IMR-90 (cell line): ENCODE measurements at regions not wholly inside any gene's neighbourhood (a gene's known extent, or its start where the extent isn't known, plus 50 kb on each side); places are given as distances from the start of the nearest gene placed in this dataset.

Experiments used
- ATAC-seq: fragments of 200-7000 bp; cut with Tn5 transposase; 2 replicates; pipeline ENCODE4 v1.9.1; 2020; ENCODE audit warnings: low read depth, mild to moderate bottlenecking, moderate library complexity
- BruUV-seq: library from RNA; stranded (reverse); fragments of 400-500 nt; replicated peaks from 2 replicates; lab custom pipeline; 2021; lab: Mats Ljungman, UMichigan
- CTCF ChIA-PET: fragments of 300-600 bp; formaldehyde crosslinking; extraction: SDS; loops from one replicate; lab custom pipeline; 2021; ENCODE audit warnings: antibody characterized with exemption; lab: Yijun Ruan, JAX
- POLR2A ChIA-PET: fragments of 300-600 bp; sonication (Branson Sonifier 250); formaldehyde crosslinking; loops from one replicate; lab custom pipeline; 2022; ENCODE audit warnings: antibody characterized with exemption; ENCODE audit not compliant: unreplicated experiment; lab: Charles Lee
- DNase-seq: peaks from one replicate; pipeline ENCODE4 v3.0.0; 2013
- H2AFZ ChIP-seq: replicated peaks from 2 replicates; pipeline ENCODE3; 2013; ENCODE audit warnings: low read length, mild to moderate bottlenecking; ENCODE audit not compliant: poor library complexity
- H2AK5ac ChIP-seq: 2 replicates; pipeline ENCODE4 v1.6.1; 2013; ENCODE audit warnings: low read depth, low read length, inconsistent platforms
- H2AK9ac ChIP-seq: replicated peaks from 2 replicates; pipeline ENCODE3; 2013; ENCODE audit warnings: mild to moderate bottlenecking, low read depth, low read length, moderate library complexity; ENCODE audit not compliant: poor library complexity
- H2BK120ac ChIP-seq: 2 replicates; pipeline ENCODE4 v1.6.1; 2013; ENCODE audit warnings: low read depth, low read length, inconsistent platforms
- H2BK15ac ChIP-seq: 3 replicates; pipeline ENCODE4 v1.6.1; 2013; ENCODE audit warnings: low read depth, low read length, inconsistent platforms
- H2BK20ac ChIP-seq: 2 replicates; pipeline ENCODE4 v1.6.1; 2013; ENCODE audit warnings: low read depth, mild to moderate bottlenecking, inconsistent platforms, low read length, moderate library complexity
- H2BK5ac ChIP-seq: 2 replicates; pipeline ENCODE4 v1.6.1; 2013; ENCODE audit warnings: mild to moderate bottlenecking, low read depth, low read length, inconsistent platforms; ENCODE audit not compliant: poor library complexity, severe bottlenecking
- H3K14ac ChIP-seq: replicated peaks from 2 replicates; pipeline ENCODE4 v1.6.1; 2013; ENCODE audit warnings: low read depth, low read length, inconsistent platforms
- H3K18ac ChIP-seq: 2 replicates; pipeline ENCODE4 v1.6.1; 2013; ENCODE audit warnings: low read depth, low read length, control low read depth
- H3K23ac ChIP-seq: 2 replicates; pipeline ENCODE4 v1.6.1; 2013; ENCODE audit warnings: low read depth, low read length, inconsistent platforms
- H3K27ac ChIP-seq: 2 replicates; pipeline ENCODE4 v1.5.1; 2013; ENCODE audit warnings: mild to moderate bottlenecking, control low read depth, low read length; ENCODE audit not compliant: insufficient read depth
- H3K27me3 ChIP-seq: 2 replicates; pipeline ENCODE4 v1.6.1; 2013; ENCODE audit warnings: low read length; ENCODE audit not compliant: control insufficient read depth, insufficient read depth
- H3K36me3 ChIP-seq: 2 replicates; pipeline ENCODE4 v1.6.1; 2013; ENCODE audit warnings: low read length, mixed read lengths; ENCODE audit not compliant: control insufficient read depth, insufficient read depth
- H3K4ac ChIP-seq: 2 replicates; pipeline ENCODE4 v1.6.1; 2013; ENCODE audit warnings: low read depth, low read length, inconsistent platforms
- H3K4me1 ChIP-seq: 2 replicates; pipeline ENCODE4 v1.6.1; 2013; ENCODE audit warnings: low read length, mixed read lengths; ENCODE audit not compliant: control insufficient read depth, insufficient read depth
- H3K4me2 ChIP-seq: 2 replicates; pipeline ENCODE4 v1.6.1; 2013; ENCODE audit warnings: low read depth, mild to moderate bottlenecking, control low read depth, low read length, moderate library complexity
- H3K4me3 ChIP-seq: 2 replicates; pipeline ENCODE4 v1.5.1; 2013; ENCODE audit warnings: low read depth, mild to moderate bottlenecking, control low read depth, low read length, moderate library complexity; ENCODE audit not compliant: insufficient read depth
- H3K56ac ChIP-seq: 2 replicates; pipeline ENCODE4 v1.6.1; 2013; ENCODE audit warnings: low read length, inconsistent platforms; ENCODE audit not compliant: insufficient read depth; ENCODE audit errors: extremely low read depth
- H3K79me1 ChIP-seq, 2 experiments: 2 replicates each; pipeline ENCODE4 v1.6.1; 2013; ENCODE audit warnings: low read length in 2 of 2, inconsistent platforms in 1 of 2, low read depth in 1 of 2
- H3K9ac ChIP-seq: 2 replicates; pipeline ENCODE4 v1.6.1; 2013; ENCODE audit warnings: low read depth, low read length, control low read depth
- H3K9me1 ChIP-seq: 2 replicates; pipeline ENCODE4 v1.6.1; 2013; ENCODE audit warnings: low read length, inconsistent platforms; ENCODE audit not compliant: insufficient read depth
- H3K9me3 ChIP-seq: 2 replicates; pipeline ENCODE4 v1.6.1; 2013; ENCODE audit warnings: low read length; ENCODE audit not compliant: control insufficient read depth, insufficient read depth
- H4K20me1 ChIP-seq: 2 replicates; pipeline ENCODE4 v1.6.1; 2013; ENCODE audit warnings: low read length, inconsistent platforms; ENCODE audit not compliant: insufficient read depth
- H4K5ac ChIP-seq: 2 replicates; pipeline ENCODE4 v1.6.1; 2013; ENCODE audit warnings: mild to moderate bottlenecking, low read depth, low read length, control low read depth
- H4K8ac ChIP-seq, 2 experiments: 2 replicates each; pipeline ENCODE4 v1.6.1; 2013; ENCODE audit warnings: low read depth in 2 of 2, low read length in 2 of 2, control low read depth in 1 of 2, inconsistent platforms in 1 of 2
- H4K91ac ChIP-seq: 2 replicates; pipeline ENCODE4 v1.6.1; 2013; ENCODE audit warnings: low read depth, low read length, inconsistent platforms; ENCODE audit not compliant: insufficient read depth
- CHD1 ChIP-seq: IDR thresholded peaks from 2 replicates; pipeline ENCODE4 v1.6.1; 2012; ENCODE audit warnings: low read depth, low read length, improper control_type of control experiment
- FOS ChIP-seq: fragments of 150-350 bp; IDR thresholded peaks from 2 replicates; pipeline ENCODE4 v1.6.1; 2016; ENCODE audit warnings: low read depth, low read length
- MXI1 ChIP-seq: IDR thresholded peaks from 2 replicates; pipeline ENCODE4 v1.6.1; 2012; ENCODE audit warnings: low read depth, mild to moderate bottlenecking, low read length, moderate library complexity, borderline replicate concordance
- NFE2L2 ChIP-seq: fragments of 150-350 bp; IDR thresholded peaks from 2 replicates; pipeline ENCODE4 v1.6.1; 2016; ENCODE audit warnings: low read depth, mild to moderate bottlenecking, low read length
- POLR2A ChIP-seq: IDR thresholded peaks from 2 replicates; pipeline ENCODE4 v1.6.1; 2012; ENCODE audit warnings: mild to moderate bottlenecking, low read depth, low read length
- RAD21 ChIP-seq: IDR thresholded peaks from 2 replicates; pipeline ENCODE4 v1.6.1; 2012; ENCODE audit warnings: low read length, improper control_type of control experiment
- RCOR1 ChIP-seq: IDR thresholded peaks from 2 replicates; pipeline ENCODE4 v1.6.1; 2012; ENCODE audit warnings: mild to moderate bottlenecking, low read length, improper control_type of control experiment; ENCODE audit not compliant: insufficient replicate concordance
- RFX5 ChIP-seq: IDR thresholded peaks from 2 replicates; pipeline ENCODE4 v1.8.0; 2012; ENCODE audit warnings: low read depth, mild to moderate bottlenecking, low read length, moderate library complexity
- SMC3 ChIP-seq: fragments of 150-350 bp; IDR thresholded peaks from 2 replicates; pipeline ENCODE4 v1.6.1; 2016; ENCODE audit warnings: low read depth, mild to moderate bottlenecking, antibody characterized with exemption, low read length, moderate library complexity
- dilution Hi-C: fragments of 300-500 bp; cut with HindIII; formaldehyde crosslinking; loops from one replicate; pipeline ENCODE4 v1.14.3; 2018; ENCODE audit warnings: low sequenced_read_pairs; ENCODE audit not compliant: unreplicated experiment
- in situ Hi-C: fragments of 300-500 bp; cut with MboI; formaldehyde crosslinking; loops from 3 replicates; pipeline ENCODE4 v1.14.3; 2019; ENCODE audit warnings: low sequenced_read_pairs, inconsistent platforms, mixed read lengths
- intact Hi-C: fragments of 100-400 bp; cut with micrococcal nuclease; formaldehyde crosslinking; loops from 2 replicates; pipeline ENCODE4 v1.10.0; 2022
- TF ChIP-seq, protein P1 (sequence below): fragments of 150-350 bp; IDR thresholded peaks from 2 replicates; pipeline ENCODE4 v1.6.1; 2016; ENCODE audit warnings: low read depth, mild to moderate bottlenecking, low read length, moderate library complexity, borderline replicate concordance
- TF ChIP-seq, protein P2 (sequence below): fragments of 150-350 bp; IDR thresholded peaks from 2 replicates; pipeline ENCODE4 v1.6.1; 2017; ENCODE audit warnings: mild to moderate bottlenecking, antibody characterized with exemption, low read length, low read depth

DNA sequence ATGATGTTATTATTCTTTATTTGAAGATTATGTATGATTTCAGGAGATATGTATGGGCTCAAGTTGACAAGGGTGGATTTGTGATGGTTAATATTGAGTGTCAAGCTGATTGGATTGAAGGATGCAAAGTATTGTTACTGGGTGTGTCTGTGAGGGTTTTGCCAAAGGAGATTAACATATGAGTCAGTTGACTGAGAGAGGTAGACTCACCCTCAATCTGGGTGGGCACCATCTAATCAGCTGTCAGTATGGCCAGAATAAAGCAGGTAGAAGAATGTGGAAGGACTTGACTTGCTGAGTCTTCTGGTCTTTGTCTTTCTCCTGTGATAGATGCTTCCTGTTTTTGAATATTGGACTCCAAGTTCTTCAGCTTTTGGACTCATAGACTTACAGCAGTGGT is 973.7 kb downstream of the MCTP2 start:
- in situ Hi-C loops: no loop called here
- Histone ChIP-seq H2AFZ (no peak overlapping the region), H4K8ac (no peak overlapping the region), H4K20me1 (no peaks in the 10 kb centered on the region), H3K4me2 (no peak overlapping the region), H3K27me3 (no peaks in the 10 kb centered on the region), H4K5ac (no peak overlapping the region), H3K4ac (no peak overlapping the region), H4K91ac (no peak overlapping the region), H3K14ac (no peak overlapping the region), H3K23ac (no peak overlapping the region), H2AK9ac (no peak overlapping the region), H3K56ac (no peak overlapping the region), H3K4me1 (no peaks in the 10 kb centered on the region), H3K18ac (no peak overlapping the region), H2BK15ac (no peak overlapping the region), H3K9me3 (no peaks in the 10 kb centered on the region), H2AK5ac (no peak overlapping the region), H2BK120ac (no peak overlapping the region), H3K4me3 (no peak overlapping the region), H2BK5ac (no peak overlapping the region), H3K9me1 (no peaks in the 10 kb centered on the region), H3K9ac (no peak overlapping the region), H3K27ac (no peak overlapping the region), H3K79me1 (no peaks in the 10 kb centered on the region), H3K36me3 (no peaks in the 10 kb centered on the region), H2BK20ac (no peak overlapping the region)
- no peak for TF ChIP-seq NFE2L2
- TF ChIP-seq CHD1: no peak
- no peak for TF ChIP-seq RFX5
- TF ChIP-seq, protein P1, sequence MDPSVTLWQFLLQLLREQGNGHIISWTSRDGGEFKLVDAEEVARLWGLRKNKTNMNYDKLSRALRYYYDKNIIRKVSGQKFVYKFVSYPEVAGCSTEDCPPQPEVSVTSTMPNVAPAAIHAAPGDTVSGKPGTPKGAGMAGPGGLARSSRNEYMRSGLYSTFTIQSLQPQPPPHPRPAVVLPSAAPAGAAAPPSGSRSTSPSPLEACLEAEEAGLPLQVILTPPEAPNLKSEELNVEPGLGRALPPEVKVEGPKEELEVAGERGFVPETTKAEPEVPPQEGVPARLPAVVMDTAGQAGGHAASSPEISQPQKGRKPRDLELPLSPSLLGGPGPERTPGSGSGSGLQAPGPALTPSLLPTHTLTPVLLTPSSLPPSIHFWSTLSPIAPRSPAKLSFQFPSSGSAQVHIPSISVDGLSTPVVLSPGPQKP: no peak
- TF ChIP-seq RAD21: no peak
- TF ChIP-seq FOS: no peak
- TF ChIP-seq RCOR1: no peak
- TF ChIP-seq, protein P2, sequence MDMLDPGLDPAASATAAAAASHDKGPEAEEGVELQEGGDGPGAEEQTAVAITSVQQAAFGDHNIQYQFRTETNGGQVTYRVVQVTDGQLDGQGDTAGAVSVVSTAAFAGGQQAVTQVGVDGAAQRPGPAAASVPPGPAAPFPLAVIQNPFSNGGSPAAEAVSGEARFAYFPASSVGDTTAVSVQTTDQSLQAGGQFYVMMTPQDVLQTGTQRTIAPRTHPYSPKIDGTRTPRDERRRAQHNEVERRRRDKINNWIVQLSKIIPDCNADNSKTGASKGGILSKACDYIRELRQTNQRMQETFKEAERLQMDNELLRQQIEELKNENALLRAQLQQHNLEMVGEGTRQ: no peak
- TF ChIP-seq POLR2A: no peak
- no peak for TF ChIP-seq MXI1
- TF ChIP-seq SMC3: no peak
- ChIA-PET POLR2A (interaction anchor here (0.6 kb wide), 1 partner anchor 717 kb away, joined by 3 read pairs; no protein-coding TSS in a partner anchor), CTCF (no interaction called here)
- no peak for DNase-seq
- dilution Hi-C loops: no loop called here
- intact Hi-C loops: no loop called here
- no TSS peak for BruUV-seq
- ATAC-seq: no peak
